Retinal pigment epithelial cell (primary cell): ENCODE measurements at regions not wholly inside any gene's neighbourhood (a gene's known extent, or its start where the extent isn't known, plus 50 kb on each side); places are given as distances from the start of the nearest gene placed in this dataset.

ENCODE experiments used
- DNase-seq: peaks from one replicate; pipeline ENCODE4 v3.0.0-alpha.2; 2010; ENCODE audit warnings: low read depth
- H3K4me3 ChIP-seq: 2 replicates; pipeline ENCODE4 v1.5.1; 2011; ENCODE audit warnings: mild to moderate bottlenecking, low read length, control low read depth, moderate library complexity
- CTCF ChIP-seq: conservative IDR thresholded peaks from 2 replicates; pipeline ENCODE4 v1.5.1; 2011; ENCODE audit warnings: low read depth, low read length, control low read depth, inconsistent platforms

- DNase-seq = no peak
- no peak for TF ChIP-seq CTCF
- no peak overlapping the region for H3K4me3 ChIP-seq
These were observed 118.0 kb upstream of the BMP5 start for GRCh38 chr6:55993418-55993817.

GRCh38 chr6:55992546-55992945, 117.2 kb upstream of the BMP5 start:
- TF ChIP-seq CTCF = no peak
- no peak overlapping the region for H3K4me3 ChIP-seq
- DNase-seq = no peak

- no peak for DNase-seq
- no peak overlapping the region for H3K4me3 ChIP-seq
- no peak for TF ChIP-seq CTCF
These were observed 109.9 kb upstream of the BMP5 start for GRCh38 chr6:55985309-55985708.

- DNase-seq = no peak
- H3K4me3 ChIP-seq = no peak overlapping the region
- no peak for TF ChIP-seq CTCF
These were observed 108.5 kb upstream of the BMP5 start for GRCh38 chr6:55983861-55984260.

GRCh38 chr6:55981660-55982059, 106.3 kb upstream of the BMP5 start:
- no peak overlapping the region for H3K4me3 ChIP-seq
- DNase-seq = no peak

GRCh38 chr6:55980627-55981211, 105.3 kb upstream of the BMP5 start:
- no peak overlapping the region for H3K4me3 ChIP-seq
- TF ChIP-seq CTCF = peak; percentile 59
- DNase-seq = no peak

More at GRCh38 chr6:55981660-55982059, 106.3 kb upstream of the BMP5 start:
- no peak for TF ChIP-seq CTCF

GRCh38 chr6:55979526-55979925, 104.1 kb upstream of the BMP5 start:
- H3K4me3 ChIP-seq = no peak overlapping the region
- no peak for TF ChIP-seq CTCF
- no peak for DNase-seq
